Body of pancreas (tissue), 4 donors: ENCODE measurements at regions not wholly inside any gene's neighbourhood (a gene's known extent, or its start where the extent isn't known, plus 50 kb on each side); places are given as distances from the start of the nearest gene placed in this dataset.

Experiments
- POLR2A ChIP-seq, 3 donors: fragments of 450-650 bp; IDR thresholded peaks; one replicate each; pipeline ENCODE4 v1.6.1; 2016; ENCODE audit warnings: antibody characterized with exemption in 3 of 3, mild to moderate bottlenecking in 2 of 3
- TF ChIP-seq, protein P1 (sequence below), 7 experiments: fragments of 450-650 bp in 4 of 7; fragments of 200-600 bp in 3 of 7; sonication (generic) in 3 of 7; IDR thresholded peaks; one replicate each; pipeline ENCODE4 v1.5.1; 2016 to 2019; ENCODE audit warnings: antibody characterized with exemption in 7 of 7

- TF ChIP-seq POLR2A (IDR thresholded peaks at IDR 0.05) = no peak
- TF ChIP-seq, protein P1, sequence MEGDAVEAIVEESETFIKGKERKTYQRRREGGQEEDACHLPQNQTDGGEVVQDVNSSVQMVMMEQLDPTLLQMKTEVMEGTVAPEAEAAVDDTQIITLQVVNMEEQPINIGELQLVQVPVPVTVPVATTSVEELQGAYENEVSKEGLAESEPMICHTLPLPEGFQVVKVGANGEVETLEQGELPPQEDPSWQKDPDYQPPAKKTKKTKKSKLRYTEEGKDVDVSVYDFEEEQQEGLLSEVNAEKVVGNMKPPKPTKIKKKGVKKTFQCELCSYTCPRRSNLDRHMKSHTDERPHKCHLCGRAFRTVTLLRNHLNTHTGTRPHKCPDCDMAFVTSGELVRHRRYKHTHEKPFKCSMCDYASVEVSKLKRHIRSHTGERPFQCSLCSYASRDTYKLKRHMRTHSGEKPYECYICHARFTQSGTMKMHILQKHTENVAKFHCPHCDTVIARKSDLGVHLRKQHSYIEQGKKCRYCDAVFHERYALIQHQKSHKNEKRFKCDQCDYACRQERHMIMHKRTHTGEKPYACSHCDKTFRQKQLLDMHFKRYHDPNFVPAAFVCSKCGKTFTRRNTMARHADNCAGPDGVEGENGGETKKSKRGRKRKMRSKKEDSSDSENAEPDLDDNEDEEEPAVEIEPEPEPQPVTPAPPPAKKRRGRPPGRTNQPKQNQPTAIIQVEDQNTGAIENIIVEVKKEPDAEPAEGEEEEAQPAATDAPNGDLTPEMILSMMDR (IDR thresholded peaks at IDR 0.05) = no peak
Measured at GRCh38 chr13:34808649-34809048, 133.4 kb upstream of the NBEA start.
